ENCODE measurements at regions not wholly inside any gene's neighbourhood (a gene's known extent, or its start where the extent isn't known, plus 50 kb on each side); places are given as distances from the start of the nearest gene placed in this dataset.
"Not testable (repeated sequence)": the region's sequence is repeated elsewhere in the genome, so short reads cannot be mapped to it uniquely, and the experiment has no call there.

DNA sequence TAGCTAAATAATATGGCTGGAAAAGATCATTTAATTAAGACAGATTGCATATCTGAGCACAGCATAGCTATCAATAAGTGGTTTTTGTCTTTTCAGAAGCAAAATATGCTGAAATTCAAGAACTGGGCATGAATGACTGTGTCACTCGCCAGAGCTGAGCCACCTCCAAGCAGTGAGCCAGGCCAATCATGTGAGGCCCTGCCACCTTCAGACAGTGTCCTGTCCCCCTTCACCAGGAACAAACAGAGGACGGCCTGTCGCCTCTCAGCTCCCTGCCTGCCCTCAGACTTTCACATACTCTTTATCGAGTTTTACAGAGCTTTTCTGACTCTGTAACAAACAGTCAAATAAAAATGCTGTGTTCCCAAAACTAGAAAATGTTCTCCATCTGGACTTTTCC is 171.0 kb upstream of the TSC22D1 start:
- no peak for DNase-seq

DNA sequence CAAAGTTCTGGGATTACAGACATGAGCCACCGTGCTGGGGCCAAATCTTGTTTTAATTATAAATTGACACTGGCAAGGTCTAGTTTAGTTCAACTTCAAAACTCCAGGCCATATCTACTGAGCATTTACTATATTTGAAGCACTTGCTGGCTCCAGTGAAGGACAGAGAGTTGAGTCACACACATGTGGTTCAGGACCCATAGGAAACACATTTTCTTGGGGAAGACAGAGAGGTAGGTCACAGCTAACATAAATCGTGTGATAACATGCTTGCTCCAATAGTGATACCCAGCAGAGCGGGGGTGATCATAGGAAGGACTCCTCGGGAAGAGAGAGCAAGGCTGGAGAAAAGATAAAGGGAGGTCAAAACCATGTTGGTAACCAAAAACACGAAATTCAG is 170.6 kb upstream of the TSC22D1 start:
- no peak for DNase-seq

DNA sequence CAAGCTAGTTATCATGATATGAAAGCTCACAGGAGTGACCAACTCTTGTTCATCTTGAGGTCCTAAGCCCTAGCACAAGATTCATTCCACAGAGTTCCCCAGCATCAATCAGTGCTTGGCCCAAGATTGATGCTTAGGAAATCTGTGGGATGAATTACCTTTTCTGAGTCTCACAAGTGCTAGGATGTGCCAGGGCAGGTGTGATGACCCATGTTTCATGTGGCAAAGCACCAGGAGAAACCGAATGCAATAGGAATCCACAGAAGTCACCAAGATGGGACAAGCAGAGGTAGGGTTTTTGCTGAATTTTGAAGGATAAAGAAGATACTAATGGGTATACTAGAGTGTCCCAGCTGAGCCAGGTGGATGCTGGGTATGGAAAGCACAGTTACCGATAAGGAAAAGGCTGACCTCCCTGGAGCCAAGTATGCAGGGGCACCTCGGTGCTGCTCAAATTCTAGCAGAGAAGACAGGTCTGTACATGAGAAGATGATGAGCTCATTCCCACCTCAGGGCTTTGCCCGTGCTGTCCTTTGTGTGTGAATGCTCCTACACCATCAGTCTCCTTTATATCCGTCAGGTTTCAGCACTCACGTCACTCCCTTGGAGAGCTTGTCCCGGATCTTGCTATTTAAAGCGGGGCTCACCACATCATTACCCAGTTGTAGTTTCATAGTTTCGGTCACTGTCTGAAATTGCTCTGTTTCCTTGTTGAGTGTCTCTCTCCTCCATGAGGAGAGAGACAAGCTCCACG is 168.9 kb upstream of the TSC22D1 start:
- DNase-seq = no peak

DNA sequence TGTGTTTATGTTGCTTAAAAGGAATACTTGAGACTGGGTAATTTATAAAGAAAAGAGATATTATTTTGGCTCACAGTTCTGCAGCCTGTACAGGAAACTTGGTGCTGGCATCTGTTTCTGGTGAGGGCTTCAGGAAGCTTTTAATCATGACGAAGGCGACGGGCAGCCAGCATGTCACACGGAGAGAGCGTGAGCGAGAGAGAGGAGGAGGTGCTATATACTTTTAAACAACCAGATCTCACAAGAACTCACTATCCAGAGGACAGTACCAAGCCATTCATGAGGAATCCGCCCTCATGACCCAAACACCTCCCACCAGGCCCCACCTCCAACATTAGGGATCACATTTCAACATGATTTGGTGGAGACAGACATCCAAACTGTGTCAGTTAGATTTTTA is 163.4 kb upstream of the TSC22D1 start:
- DNase-seq = no peak

DNA sequence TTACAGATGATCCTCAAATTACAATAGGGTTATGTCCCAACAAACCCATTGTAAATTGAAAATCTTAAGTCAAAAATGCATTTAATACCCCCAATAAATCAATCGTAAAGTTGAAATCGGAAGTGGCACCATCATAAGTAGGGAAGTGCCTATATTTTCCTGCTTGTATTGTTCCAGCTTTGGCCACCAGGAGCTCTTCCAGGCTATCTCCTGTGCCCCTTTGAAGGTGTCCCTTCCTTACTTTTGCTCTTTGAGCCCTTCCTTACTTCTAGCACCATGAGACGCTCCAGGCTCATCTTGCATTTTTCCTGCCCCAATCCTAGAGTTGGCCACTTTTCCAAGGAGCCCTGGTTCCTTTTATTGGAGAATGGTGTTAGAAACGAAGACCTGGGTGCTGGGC is 163.0 kb upstream of the TSC22D1 start:
- DNase-seq = no peak

DNA sequence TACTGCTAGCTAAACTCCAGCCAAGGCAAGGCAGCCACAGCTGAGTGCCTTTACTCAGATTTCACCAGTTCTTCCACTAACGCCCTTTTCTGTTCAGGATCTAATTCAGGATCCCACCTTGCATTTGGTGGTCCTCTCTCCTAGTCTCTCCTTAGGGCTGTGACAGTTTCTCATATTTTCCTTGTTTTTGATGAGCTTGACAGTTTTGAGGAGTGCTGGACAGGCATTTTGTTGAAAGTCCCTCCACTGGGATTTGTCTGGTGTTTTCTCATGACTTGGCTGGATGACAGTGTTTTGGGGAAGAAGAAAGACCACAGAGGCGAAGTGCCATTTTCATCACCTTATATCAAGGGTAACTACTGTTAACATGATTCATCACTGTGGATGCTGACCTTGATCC is 162.3 kb upstream of the TSC22D1 start:
- no peak for DNase-seq

DNA sequence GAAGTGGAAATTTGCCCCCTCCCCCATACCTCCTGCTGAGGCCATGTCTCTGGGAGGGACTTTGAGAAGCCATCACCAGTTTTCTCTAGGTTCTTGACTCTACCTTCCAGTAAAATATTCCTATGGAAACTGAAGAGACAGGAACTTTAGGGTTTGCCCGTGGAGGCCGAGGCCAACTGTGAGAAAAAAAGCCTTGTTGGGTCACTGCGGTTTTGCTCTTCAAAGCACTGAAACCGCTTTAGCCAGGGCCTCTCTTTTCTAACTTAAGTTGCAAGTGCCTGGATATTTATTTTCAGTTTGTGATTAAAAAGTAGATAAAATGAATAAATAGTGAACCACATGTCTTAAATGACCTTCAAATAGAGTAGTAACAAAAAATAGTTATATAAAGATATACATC is 159.7 kb upstream of the TSC22D1 start:
- no peak for DNase-seq

DNA sequence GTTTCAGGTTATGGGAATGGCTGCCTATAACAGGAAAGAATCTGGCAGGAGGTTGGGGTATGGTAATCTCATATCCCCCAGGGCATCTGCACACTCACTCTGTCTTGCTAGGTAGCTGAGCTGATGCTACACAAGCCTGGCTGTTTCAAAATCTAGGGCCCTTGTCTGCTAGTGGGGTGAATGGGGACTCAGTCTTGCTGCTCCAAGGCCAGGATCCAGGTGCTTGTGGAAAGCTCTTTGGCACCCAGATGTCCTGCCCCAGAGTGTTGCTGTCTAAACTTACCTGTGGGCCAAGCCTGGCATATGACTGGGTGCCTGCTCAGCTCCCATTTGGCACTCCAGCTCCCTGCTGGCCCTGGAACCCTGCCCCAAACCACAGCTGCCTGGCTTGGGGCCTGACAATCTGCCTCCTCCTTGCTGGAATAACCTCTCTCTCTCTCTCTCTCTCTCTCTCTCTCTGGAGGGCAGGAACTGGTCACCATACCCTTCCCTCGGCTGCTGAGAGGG is 158.1 kb upstream of the TSC22D1 start:
- DNase-seq = no peak

DNA sequence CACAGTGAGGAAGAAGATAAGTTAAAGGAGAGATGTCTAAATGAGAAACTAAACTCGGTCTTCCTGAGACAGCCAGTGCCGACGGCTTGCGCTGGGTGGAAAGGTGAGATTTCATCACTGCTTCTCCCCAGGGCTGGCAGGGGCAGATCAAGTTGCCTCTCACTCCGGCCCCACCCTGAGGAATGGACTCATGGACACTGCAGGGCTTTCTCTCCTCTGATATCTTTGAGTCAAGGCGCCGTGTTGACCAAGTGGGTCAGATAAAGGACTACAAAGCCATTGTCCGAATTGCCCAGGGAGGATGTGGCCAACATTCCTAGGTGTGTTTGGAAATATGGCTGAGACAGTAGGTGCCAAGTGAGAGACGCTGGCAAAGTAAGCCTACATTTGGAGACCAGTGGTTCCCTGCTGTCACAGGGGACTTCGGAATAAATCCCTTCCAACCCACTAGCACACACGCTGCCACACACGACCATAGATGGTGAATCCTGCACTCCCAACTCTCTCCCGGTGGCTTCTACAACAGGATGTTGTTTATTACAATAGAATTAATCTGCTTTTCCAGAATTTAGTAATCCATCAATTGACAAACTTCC is 156.5 kb upstream of the TSC22D1 start:
- no peak for DNase-seq

DNA sequence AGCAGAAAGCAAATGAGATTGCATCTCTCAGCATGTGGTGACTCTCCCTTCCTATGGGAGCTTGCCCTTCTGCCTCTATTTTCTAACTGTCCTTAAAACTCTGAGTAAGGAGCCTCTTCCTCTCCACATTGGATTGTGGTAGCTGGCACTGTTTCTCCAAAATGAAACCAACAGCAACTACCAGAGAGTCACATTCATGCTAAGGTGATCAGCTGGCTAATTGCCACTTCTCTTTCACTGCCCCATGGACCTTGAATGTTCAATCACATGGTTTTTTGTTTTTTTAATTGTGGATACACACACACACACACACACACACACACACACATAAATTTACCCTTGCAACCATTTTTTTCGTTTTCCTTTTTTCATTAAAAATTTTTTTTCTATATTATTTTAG is 154.7 kb upstream of the TSC22D1 start:
- no peak for DNase-seq

DNA sequence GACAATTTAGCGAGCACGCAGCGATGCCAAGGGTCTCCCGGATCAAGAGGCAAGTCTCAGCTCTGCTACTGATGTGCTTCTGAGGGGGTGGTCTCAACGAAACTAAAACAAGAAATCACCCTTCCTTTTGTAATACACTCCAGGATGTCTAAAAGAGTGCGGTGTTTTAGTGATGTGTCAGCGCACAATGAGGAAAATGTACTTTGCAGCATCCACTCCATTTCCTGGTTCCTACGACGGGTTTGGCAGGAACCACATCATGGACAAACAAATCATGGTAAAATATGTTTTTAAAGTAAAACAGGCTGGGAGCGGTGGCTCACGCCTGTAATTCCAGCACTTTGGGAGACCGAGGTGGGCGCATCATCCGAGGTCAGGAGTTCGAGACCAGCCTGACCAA is 154.0 kb upstream of the TSC22D1 start:
- no peak for DNase-seq

DNA sequence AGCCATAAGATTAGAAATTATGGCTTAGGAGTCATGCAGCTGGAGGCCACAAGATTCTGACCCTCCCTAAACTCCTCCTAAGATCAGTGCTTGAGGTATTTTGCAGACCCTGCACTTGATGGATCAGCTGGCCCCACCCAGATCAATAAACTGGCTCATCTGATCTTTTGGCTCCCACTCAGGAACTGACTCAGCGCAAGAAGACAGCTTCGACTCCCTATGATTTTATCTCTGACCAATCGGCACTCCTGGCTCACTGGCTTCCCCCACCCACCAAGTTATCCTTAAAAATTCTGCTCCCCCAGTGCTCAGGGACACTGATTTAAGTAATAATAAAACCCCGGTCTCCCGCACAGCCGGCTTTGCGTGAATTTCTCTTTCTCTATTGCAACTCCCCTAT is 151.5 kb upstream of the TSC22D1 start:
- not testable (repeated sequence) for DNase-seq

DNA sequence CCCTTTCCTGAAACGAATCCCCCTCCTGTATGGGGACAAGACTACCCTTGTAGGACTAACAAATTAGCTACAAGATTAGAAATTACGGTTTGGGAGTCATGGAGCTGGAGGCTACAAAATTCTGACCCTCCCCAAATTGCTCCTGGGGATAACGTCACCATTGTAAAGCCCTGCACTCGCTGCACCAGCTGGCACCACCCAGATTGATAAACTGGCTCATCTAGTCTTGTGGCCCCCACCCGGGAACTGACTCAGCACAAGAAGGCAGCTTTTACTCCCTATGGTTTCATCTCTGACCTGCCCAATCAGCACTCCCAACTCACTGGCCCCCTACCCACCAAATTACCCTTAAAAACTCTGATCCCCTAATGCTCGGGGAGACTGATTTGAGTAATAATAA is 150.6 kb upstream of the TSC22D1 start:
- DNase-seq = no peak

DNA sequence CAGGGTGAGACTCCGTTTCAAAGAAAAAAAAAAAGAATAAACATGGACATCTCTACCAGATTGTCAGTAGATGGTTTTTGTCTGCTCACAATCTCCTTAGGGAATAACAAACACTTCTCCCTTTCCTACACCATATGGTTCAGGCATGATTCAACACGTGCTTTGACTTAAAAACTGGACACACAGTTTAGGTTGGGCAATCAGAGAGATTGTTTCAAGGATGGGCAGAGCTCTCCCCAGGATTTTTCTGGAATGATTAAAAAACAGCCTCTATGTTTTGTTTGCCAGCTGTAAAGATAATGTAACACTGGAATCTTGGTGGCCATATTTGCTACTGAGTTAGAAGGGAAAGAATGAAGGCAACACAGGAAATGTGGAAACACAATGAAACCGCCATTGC is 150.1 kb upstream of the TSC22D1 start:
- no peak for DNase-seq

DNA sequence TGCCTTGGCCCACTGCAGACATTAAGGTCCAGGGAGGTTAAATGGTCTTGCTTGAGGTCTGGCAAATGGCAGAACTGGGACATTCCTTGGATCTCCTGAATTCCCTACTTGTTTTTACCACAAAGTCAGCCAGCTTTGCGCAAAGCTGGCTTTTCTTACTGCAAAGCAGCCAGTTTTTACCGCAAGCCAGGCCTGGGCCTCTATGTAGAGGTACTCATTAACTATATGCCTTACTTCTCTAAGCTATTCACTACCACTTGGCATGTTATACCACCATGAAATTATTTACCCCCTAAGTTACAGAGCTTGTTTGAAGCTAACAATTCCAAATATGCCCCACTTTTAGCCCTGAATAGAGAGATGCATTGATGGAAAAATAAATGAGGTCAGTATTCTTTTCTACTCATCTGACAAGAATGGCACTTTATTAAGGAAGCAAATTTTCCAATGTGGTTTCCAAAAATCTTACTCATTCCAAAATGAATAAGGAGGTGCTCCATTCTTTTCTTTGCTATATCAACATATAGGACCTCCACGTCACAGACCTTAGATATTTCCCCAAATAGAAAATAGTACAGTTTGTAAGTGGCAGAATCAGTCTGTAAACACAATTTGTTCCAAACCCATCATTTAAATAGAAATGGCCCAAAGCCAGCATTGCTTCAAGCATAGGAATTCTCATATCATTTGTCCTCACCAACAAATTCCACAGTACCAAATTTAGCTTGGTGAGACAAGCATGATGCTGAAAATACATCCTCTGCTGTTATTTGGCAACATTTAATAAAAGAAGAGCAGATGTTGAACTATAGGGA is 143.9 kb upstream of the TSC22D1 start:
- no peak for DNase-seq

DNA sequence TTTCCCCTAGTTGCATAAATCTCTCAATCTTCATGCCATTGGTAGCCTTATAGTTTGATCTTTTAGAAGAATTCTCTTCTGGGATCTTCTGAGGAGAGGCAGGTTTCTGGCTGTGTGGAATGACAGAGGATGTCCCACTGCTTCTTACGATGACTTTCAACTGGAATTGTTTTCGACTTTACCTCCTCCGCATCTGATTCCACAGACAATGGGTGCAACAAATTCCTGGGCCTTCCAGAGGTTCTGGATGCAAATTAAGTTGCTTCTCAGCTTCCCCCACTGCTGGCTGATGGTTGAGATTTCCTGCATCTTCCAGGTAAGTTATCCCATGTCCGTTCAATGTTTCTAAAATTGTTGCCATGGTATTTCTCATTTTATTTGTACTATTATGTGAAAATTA is 142.3 kb upstream of the TSC22D1 start:
- no peak for DNase-seq

DNA sequence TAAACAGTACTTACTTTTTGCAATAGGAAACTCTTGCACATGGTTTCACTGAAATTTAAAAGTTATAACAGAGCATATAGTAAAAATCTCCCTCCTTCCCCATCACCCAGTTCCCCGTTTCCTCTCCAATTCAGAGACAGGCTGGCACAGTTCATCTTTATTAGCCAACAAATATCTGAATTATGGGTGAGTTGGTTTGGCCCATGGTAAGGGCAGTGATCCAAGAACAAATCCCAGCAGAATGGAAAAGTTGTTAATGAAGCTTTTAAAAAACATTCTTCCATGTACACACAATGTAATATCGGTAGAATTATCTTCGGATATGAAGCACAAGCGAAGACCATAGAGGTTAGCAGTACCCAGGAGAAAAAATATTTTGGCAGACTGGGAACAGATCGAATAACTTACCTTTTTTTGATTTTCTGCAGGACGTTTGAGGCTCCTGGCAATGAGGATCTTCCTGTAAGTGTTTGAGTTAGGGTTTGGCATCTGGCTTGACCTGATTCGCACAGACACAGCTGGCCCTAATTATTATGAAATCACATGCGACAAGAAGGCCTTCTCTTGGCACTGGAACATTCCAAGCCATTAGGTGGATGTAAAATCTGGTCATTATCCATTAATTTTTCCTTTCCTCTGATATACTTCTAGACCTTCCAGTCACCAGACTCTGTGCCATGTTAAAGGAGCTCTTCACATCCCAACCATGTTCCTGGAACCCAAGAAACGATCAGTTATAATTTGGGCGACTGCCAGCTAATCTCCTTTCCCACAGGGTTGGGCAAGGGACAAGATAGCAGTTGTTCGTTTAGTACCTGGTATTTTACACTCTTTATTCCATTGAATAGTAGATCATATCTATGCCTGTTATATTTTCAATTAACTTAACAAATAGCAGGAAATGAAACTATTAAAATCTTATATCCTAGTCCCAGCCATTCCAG is 139.4 kb upstream of the TSC22D1 start:
- no peak for DNase-seq

DNA sequence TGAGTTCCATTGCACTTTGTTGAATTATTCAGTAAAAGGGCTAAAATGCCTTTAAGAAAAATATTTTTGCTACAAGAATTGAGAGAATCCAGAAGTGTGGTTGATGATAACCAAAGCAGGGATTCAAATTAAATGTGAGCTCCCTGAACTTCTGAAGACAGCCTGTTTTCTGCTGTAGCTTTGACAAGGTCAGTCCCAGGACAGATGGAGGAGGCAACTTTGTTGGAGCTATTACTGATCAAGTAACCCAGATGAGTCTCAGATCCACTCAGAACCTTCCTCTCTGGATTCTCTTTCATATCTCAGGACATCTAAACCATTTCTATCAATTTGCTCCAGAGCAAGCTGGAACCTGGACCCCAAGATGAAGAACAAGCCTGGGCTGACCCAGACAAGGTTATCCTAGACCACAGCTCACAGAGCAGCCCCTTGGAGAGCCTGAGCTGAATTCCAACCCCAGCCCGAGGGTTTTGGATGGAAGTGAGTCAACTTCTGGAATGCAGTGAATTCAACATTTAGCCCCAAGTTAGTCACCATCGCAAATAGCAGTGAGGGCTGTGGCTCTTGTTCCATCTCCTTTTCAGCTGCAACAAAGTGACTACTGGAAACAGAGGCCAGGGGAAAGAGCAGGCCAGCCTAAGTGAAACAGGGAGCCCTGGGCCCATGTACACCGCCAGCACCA is 137.8 kb upstream of the TSC22D1 start:
- no peak for DNase-seq

DNA sequence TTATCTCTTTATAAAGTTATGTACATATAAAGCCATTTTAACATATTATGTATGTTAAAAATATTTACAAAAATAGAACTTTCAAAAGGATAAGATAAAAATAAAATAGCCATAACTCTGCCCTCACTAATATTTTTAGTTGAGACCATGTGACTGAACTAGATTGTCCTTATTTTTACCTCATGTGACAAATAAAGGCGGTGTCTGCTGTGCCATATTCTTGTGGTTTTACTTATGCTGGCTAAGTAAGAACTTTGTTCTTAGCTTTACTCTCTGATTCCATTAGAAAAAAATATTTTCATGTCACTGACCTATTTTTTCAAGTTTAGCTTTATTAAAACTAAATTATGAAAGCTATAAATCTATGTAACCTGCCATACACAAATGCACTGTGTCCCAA is 135.6 kb upstream of the TSC22D1 start:
- no peak for DNase-seq

DNA sequence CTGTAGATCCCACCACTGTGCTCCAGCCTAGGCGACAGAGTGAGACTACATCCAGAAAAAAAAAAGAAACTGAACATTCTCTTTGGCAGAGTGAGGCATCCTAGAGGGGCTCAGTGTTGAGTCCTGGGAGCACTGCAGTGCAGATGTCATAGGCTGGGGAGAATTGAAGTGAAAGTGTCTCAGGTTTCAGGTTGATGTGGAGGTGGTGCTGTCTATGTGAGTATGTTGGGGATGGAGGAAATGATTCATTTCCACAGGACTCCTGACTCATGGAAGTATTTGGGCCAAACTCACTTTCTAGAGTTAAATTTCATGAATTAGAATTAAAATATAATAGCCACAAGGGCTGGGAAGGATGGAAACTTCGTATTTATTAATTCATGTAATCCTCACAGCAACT is 134.4 kb upstream of the TSC22D1 start:
- peak; percentile 55 for DNase-seq

DNA sequence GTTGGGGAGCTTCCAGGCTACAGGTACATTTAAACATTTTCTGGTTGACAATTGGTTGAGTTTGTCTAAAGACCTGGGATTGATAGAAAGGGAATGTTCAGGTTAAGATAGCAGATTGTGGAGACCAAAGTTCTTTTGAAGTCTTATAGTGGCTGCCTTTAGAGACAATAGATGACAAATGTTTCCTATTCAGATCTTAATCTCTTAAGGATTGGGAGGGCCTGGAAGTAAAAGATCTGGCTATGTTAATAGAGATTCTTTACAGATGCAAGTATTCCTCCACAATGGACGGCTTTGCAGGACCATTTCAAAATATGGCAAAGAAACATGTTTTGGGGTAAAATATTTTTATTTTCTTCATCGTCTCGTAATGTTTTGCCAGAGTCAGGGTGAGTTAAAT is 128.7 kb upstream of the TSC22D1 start:
- not testable (repeated sequence) for DNase-seq

DNA sequence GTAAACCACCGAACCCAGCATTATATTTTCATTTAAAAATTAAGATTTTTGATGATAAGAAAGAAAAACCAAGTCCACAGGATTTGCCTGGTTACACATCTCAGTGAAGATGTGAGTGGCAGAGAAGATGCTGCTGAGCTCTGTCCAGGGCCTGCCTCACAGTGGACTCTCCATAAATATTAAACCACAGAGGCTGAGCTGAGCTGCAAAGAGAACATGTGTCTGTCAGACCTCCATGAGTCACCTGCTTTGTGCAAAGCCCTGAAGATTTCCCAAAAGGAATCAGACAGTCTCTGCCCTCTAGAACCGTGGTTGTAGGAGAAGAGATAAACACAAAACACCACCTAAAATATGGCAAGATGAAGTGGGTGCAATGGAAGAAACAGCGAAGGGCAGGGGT is 127.2 kb upstream of the TSC22D1 start:
- DNase-seq = no peak
